ENCODE measurements at regions not wholly inside any gene's neighbourhood (a gene's known extent, or its start where the extent isn't known, plus 50 kb on each side); places are given as distances from the start of the nearest gene placed in this dataset.

GRCh38 chr5:86999951-87000350 is 267.7 kb upstream of the RASA1 start:
- Histone ChIP-seq H3K27ac (no peak overlapping the region), H3K4me3 (no peak overlapping the region), H3K9ac (ENCODE audit: low read depth in 2 of 2, low read length in 2 of 2) (no peak overlapping the region), H3K4me1 (no peaks in the 10 kb centered on the region), H3K9me3 (no peaks in the 10 kb centered on the region), H3K27me3 (no peaks in the 10 kb centered on the region), H3K36me3 (no peaks in the 10 kb centered on the region)
- intact Hi-C loops (cut with DNase I) = no loop called here
- DNase-seq = no peak
- no peak for TF ChIP-seq CTCF (IDR thresholded peaks at IDR 0.05)

GRCh38 chr5:87002485-87002884 is 265.2 kb upstream of the RASA1 start:
- Histone ChIP-seq H3K9ac (ENCODE audit: low read depth in 2 of 2, low read length in 2 of 2) (no peak overlapping the region), H3K27me3 (no peaks in the 10 kb centered on the region), H3K9me3 (no peaks in the 10 kb centered on the region), H3K27ac (no peak overlapping the region), H3K36me3 (no peaks in the 10 kb centered on the region), H3K4me3 (no peak overlapping the region), H3K4me1 (no peaks in the 10 kb centered on the region)
- intact Hi-C loops (cut with DNase I) = no loop called here
- no peak for TF ChIP-seq CTCF (IDR thresholded peaks at IDR 0.05)
- DNase-seq = no peak

- no peaks in the 10 kb centered on the region for H3K27me3 ChIP-seq
- no peaks in the 10 kb centered on the region for H3K9me3 ChIP-seq
- no peak for TF ChIP-seq CTCF (IDR thresholded peaks at IDR 0.05)
- intact Hi-C loops (cut with DNase I) = no loop called here
- H3K4me1 ChIP-seq = no peaks in the 10 kb centered on the region
- no peaks in the 10 kb centered on the region for H3K36me3 ChIP-seq
- no peak for DNase-seq
- no peak overlapping the region for H3K4me3 ChIP-seq
- no peak overlapping the region for H3K27ac ChIP-seq
- no peak overlapping the region for H3K9ac ChIP-seq (ENCODE audit: low read depth in 2 of 2, low read length in 2 of 2)
Measured at GRCh38 chr5:87004101-87004500, 263.6 kb upstream of the RASA1 start.

GRCh38 chr5:87007737-87008136 is 259.9 kb upstream of the RASA1 start:
- no peak overlapping the region for H3K4me3 ChIP-seq
- no peak for TF ChIP-seq CTCF (IDR thresholded peaks at IDR 0.05)
- no peak overlapping the region for H3K27ac ChIP-seq

GRCh38 chr5:87008751-87009560 is 258.7 kb upstream of the RASA1 start:
- no peaks in the 10 kb centered on the region for H3K4me1 ChIP-seq
- H3K27ac ChIP-seq = no peak overlapping the region
- intact Hi-C loops (cut with DNase I) = no loop called here
- no peaks in the 10 kb centered on the region for H3K27me3 ChIP-seq
- H3K9ac ChIP-seq (ENCODE audit: low read depth in 2 of 2, low read length in 2 of 2) = no peak overlapping the region
- H3K9me3 ChIP-seq = no peaks in the 10 kb centered on the region
- no peak overlapping the region for H3K4me3 ChIP-seq
- no peak for TF ChIP-seq CTCF (IDR thresholded peaks at IDR 0.05)
- no peaks in the 10 kb centered on the region for H3K36me3 ChIP-seq
- no peak for DNase-seq

More at GRCh38 chr5:87007737-87008136, 259.9 kb upstream of the RASA1 start:
- Histone ChIP-seq H3K36me3 (no peaks in the 10 kb centered on the region), H3K4me1 (no peaks in the 10 kb centered on the region), H3K9ac (ENCODE audit: low read depth in 2 of 2, low read length in 2 of 2) (no peak overlapping the region), H3K27me3 (no peaks in the 10 kb centered on the region), H3K9me3 (no peaks in the 10 kb centered on the region)
- intact Hi-C loops (cut with DNase I) = no loop called here
- DNase-seq = no peak
